Right lung (tissue), 2 donors: ENCODE measurements at regions not wholly inside any gene's neighbourhood (a gene's known extent, or its start where the extent isn't known, plus 50 kb on each side); places are given as distances from the start of the nearest gene placed in this dataset.
"Not testable (repeated sequence)": the region's sequence is repeated elsewhere in the genome, so short reads cannot be mapped to it uniquely, and the experiment has no call there.

ENCODE experiments used
- DNase-seq, 2 donors: peaks; one replicate each; pipeline ENCODE4 v3.0.0-alpha.2; 2013

GRCh38 chr16:48997946-48998345, 283.7 kb downstream of the CBLN1 start:
- no peak for DNase-seq

GRCh38 chr16:48997081-48997615, 284.5 kb downstream of the CBLN1 start:
- no peak for DNase-seq

GRCh38 chr16:48978501-48978900, 303.1 kb downstream of the CBLN1 start:
- no peak for DNase-seq

GRCh38 chr16:48972236-48972635, 309.4 kb downstream of the CBLN1 start:
- no peak for DNase-seq

- no peak for DNase-seq
Observed at GRCh38 chr16:48971571-48972077, 310.0 kb downstream of the CBLN1 start.

GRCh38 chr16:48970216-48970615, 311.4 kb downstream of the CBLN1 start:
- DNase-seq = no peak

GRCh38 chr16:48969611-48970010, 312.0 kb downstream of the CBLN1 start:
- no peak for DNase-seq

GRCh38 chr16:48965386-48965785, 316.3 kb downstream of the CBLN1 start:
- DNase-seq = peak; percentile 31 to 77

GRCh38 chr16:48963901-48964615, 317.6 kb downstream of the CBLN1 start:
- DNase-seq = no peak

GRCh38 chr16:48963306-48963705, 318.3 kb downstream of the CBLN1 start:
- DNase-seq = no peak

- DNase-seq = no peak
Observed at GRCh38 chr16:48961546-48961945, 320.1 kb downstream of the CBLN1 start.

- DNase-seq = no peak
Observed at GRCh38 chr16:48960830-48961229, 320.8 kb downstream of the CBLN1 start.

GRCh38 chr16:48959747-48960146, 321.9 kb downstream of the CBLN1 start:
- no peak for DNase-seq

GRCh38 chr16:48959204-48959603, 322.4 kb downstream of the CBLN1 start:
- no peak for DNase-seq

GRCh38 chr16:48958681-48959080, 323.0 kb downstream of the CBLN1 start:
- DNase-seq = no peak

- no peak for DNase-seq
Observed at GRCh38 chr16:48956620-48957019, 325.0 kb downstream of the CBLN1 start.

GRCh38 chr16:48955837-48956236, 325.8 kb downstream of the CBLN1 start:
- no peak for DNase-seq

- DNase-seq = not testable (repeated sequence)
Observed at GRCh38 chr16:48951621-48952125, 330.0 kb downstream of the CBLN1 start.

- no peak for DNase-seq
Observed at GRCh38 chr16:48950184-48950583, 331.5 kb downstream of the CBLN1 start.

GRCh38 chr16:48949636-48950035, 332.0 kb downstream of the CBLN1 start:
- DNase-seq = no peak

GRCh38 chr16:48948911-48949310, 332.7 kb downstream of the CBLN1 start:
- no peak for DNase-seq

GRCh38 chr16:48947371-48947713, 334.3 kb downstream of the CBLN1 start:
- DNase-seq = no peak

- DNase-seq = no peak
Observed at GRCh38 chr16:48946686-48947370, 334.8 kb downstream of the CBLN1 start.
